HepG2 (cell line): ENCODE measurements at regions not wholly inside any gene's neighbourhood (a gene's known extent, or its start where the extent isn't known, plus 50 kb on each side); places are given as distances from the start of the nearest gene placed in this dataset.

Experiments used
- ATAC-seq: fragments of 200-7000 bp; cut with Tn5 transposase; 3 replicates; pipeline ENCODE4 v1.9.1; 2020; ENCODE audit warnings: mild to moderate bottlenecking, moderate library complexity
- BruUV-seq: library from RNA; stranded (reverse); fragments of 400-500 nt; replicated peaks from 2 replicates; lab custom pipeline; 2021; lab: Mats Ljungman, UMichigan
- CTCF ChIA-PET: fragments of 300-600 bp; formaldehyde crosslinking; extraction: SDS; loops from one replicate; lab custom pipeline; 2021; ENCODE audit warnings: low total read pairs, inconsistent platforms, low intra/inter-chr PET ratio; lab: Yijun Ruan, JAX
- POLR2A ChIA-PET: fragments of 350-600 bp; sonication (Branson Sonifier 250); formaldehyde crosslinking; loops from one replicate; lab custom pipeline; 2020; ENCODE audit warnings: antibody characterized with exemption, inconsistent platforms; lab: Yijun Ruan, JAX
- DNase-seq: peaks from one replicate; pipeline ENCODE4 v3.0.0-alpha.2; 2015; ENCODE audit warnings: low spot score
- FAIRE-seq: peaks from 3 replicates; lab custom pipeline; 2011; peaks lifted over from hg19 to GRCh38; lab: Jason Lieb, UNC
- H2AFZ ChIP-seq: one replicate; pipeline ENCODE4 v1.6.1; 2011; ENCODE audit warnings: low read length, inconsistent platforms
- H3K27ac ChIP-seq: fragments of 300-600 bp; 3 replicates; pipeline ENCODE4 v1.8.0; 2011; ENCODE audit warnings: mixed run types, mild to moderate bottlenecking, mixed read lengths, low read length, inconsistent platforms; ENCODE audit not compliant: insufficient read depth; ENCODE audit errors: extremely low read length
- H3K27me3 ChIP-seq, 2 experiments: fragments of 200-600 bp in 1 of 2; 2 replicates in 1 of 2; 3 replicates in 1 of 2; pipeline versions ENCODE4 v1.6.0 to v1.8.0; 2011; ENCODE audit warnings: low read length in 2 of 2, mild to moderate bottlenecking in 2 of 2, moderate library complexity in 2 of 2, inconsistent platforms in 1 of 2; ENCODE audit not compliant: insufficient read depth in 2 of 2, control insufficient read depth in 1 of 2
- H3K36me3 ChIP-seq, 2 experiments: fragments of 200-600 bp in 1 of 2; replicated peaks in 1 of 2; 2 replicates in 1 of 2; 3 replicates in 1 of 2; pipeline versions ENCODE4 v1.5.1 to v1.8.0; 2011; ENCODE audit warnings: low read length in 2 of 2, inconsistent platforms in 1 of 2; ENCODE audit not compliant: insufficient read depth in 2 of 2, control insufficient read depth in 1 of 2
- H3K4me1 ChIP-seq: 2 replicates; pipeline ENCODE4 v1.5.1; 2012; ENCODE audit warnings: low read length, inconsistent platforms; ENCODE audit not compliant: insufficient read depth
- H3K4me2 ChIP-seq: 2 replicates; pipeline ENCODE4 v1.6.0; 2011; ENCODE audit warnings: low read depth, low read length, inconsistent platforms
- H3K4me3 ChIP-seq, 3 experiments: fragments of 200-600 bp in 1 of 3; sonication (generic), shearing (Covaris generic) in 1 of 3; replicated peaks in 1 of 3; 2 replicates each; pipeline ENCODE4 v1.5.1; 2011 to 2016; ENCODE audit warnings: low read length in 3 of 3, inconsistent platforms in 2 of 3, low read depth in 2 of 3, mild to moderate bottlenecking in 2 of 3, control low read depth in 1 of 3, mixed read lengths in 1 of 3; ENCODE audit not compliant: insufficient read depth in 1 of 3
- H3K79me2 ChIP-seq: one replicate; pipeline ENCODE4 v1.6.1; 2011; ENCODE audit warnings: low read length, inconsistent platforms; ENCODE audit not compliant: insufficient read depth
- H3K9ac ChIP-seq: 2 replicates; pipeline ENCODE4 v1.6.0; 2011; ENCODE audit warnings: mild to moderate bottlenecking, low read depth, low read length, inconsistent platforms; ENCODE audit not compliant: insufficient read depth
- H3K9me3 ChIP-seq: 2 replicates; pipeline ENCODE4 v1.5.1; 2012; ENCODE audit warnings: mild to moderate bottlenecking, low read length
- H4K20me1 ChIP-seq: 2 replicates; pipeline ENCODE4 v1.6.0; 2011; ENCODE audit warnings: inconsistent platforms, mild to moderate bottlenecking, low read length, moderate library complexity; ENCODE audit not compliant: insufficient read depth
- HES4 ChIP-seq: sonication (generic); formaldehyde crosslinking; IDR thresholded peaks from 2 replicates; pipeline ENCODE4 v1.9.0; 2021; ENCODE audit warnings: mild to moderate bottlenecking, missing genetic modification reagents, borderline replicate concordance
- HNF4G ChIP-seq, 2 experiments: sonication (generic) in 1 of 2; formaldehyde crosslinking in 1 of 2; IDR thresholded peaks; 2 replicates each; pipeline versions ENCODE4 v1.4.0 to v1.6.1; 2011 to 2020; ENCODE audit warnings: borderline replicate concordance in 2 of 2, low read depth in 2 of 2, mild to moderate bottlenecking in 2 of 2, low read length in 1 of 2, missing genetic modification reagents in 1 of 2, moderate library complexity in 1 of 2
- NFIC ChIP-seq: IDR thresholded peaks from 2 replicates; pipeline ENCODE4 v1.6.1; 2012; ENCODE audit warnings: mild to moderate bottlenecking, low read length, inconsistent platforms
- REPIN1 ChIP-seq: sonication (generic); formaldehyde crosslinking; IDR thresholded peaks from 2 replicates; pipeline ENCODE4 v1.8.0; 2022; ENCODE audit warnings: missing genetic modification reagents, low read depth, mild to moderate bottlenecking, borderline replicate concordance
- ZBED4 ChIP-seq: sonication (generic); formaldehyde crosslinking; IDR thresholded peaks from 2 replicates; pipeline ENCODE4 v1.4.0; 2020; ENCODE audit warnings: missing genetic modification reagents, borderline replicate concordance
- ZNF225 ChIP-seq: sonication (generic); formaldehyde crosslinking; IDR thresholded peaks from 2 replicates; pipeline ENCODE4 v1.4.0; 2020; ENCODE audit warnings: mild to moderate bottlenecking, missing genetic modification reagents
- ZNF274 ChIP-seq: sonication (generic); formaldehyde crosslinking; IDR thresholded peaks from 2 replicates; pipeline ENCODE4 v1.5.1; 2020; ENCODE audit warnings: mild to moderate bottlenecking, missing genetic modification reagents
- ZNF44 ChIP-seq: sonication (generic); formaldehyde crosslinking; IDR thresholded peaks from 2 replicates; pipeline ENCODE4 v1.5.1; 2020; ENCODE audit warnings: mild to moderate bottlenecking, missing genetic modification reagents
- ZNF550 ChIP-seq: sonication (generic); formaldehyde crosslinking; IDR thresholded peaks from 2 replicates; pipeline ENCODE4 v1.4.0; 2020; ENCODE audit warnings: mild to moderate bottlenecking, missing genetic modification reagents, borderline replicate concordance
- WGBS: methylation state at CpG from one replicate; pipeline ENCODE4 v1.1.6; 2017; ENCODE audit warnings: low lambda C conversion rate; 5-methylcytosine and 5-hydroxymethylcytosine counted together
- in situ Hi-C: cut with HindIII; loops from 2 replicates; pipeline ENCODE4 v1.10.0; 2017; ENCODE audit warnings: low pct_unique_long_range_greater_than_20kb; ENCODE audit not compliant: extremely low pct_ligation_motif_present
- intact Hi-C: fragments of 100-400 bp; cut with micrococcal nuclease; formaldehyde crosslinking; loops from one replicate; pipeline ENCODE4 v1.10.0; 2022; ENCODE audit not compliant: unreplicated experiment
- TF ChIP-seq, protein P1 (sequence below): sonication (generic); formaldehyde crosslinking; IDR thresholded peaks from 2 replicates; pipeline ENCODE4 v1.4.0; 2020; ENCODE audit warnings: missing genetic modification reagents
- TF ChIP-seq, protein P2 (sequence below): sonication (generic); formaldehyde crosslinking; IDR thresholded peaks from 2 replicates; pipeline ENCODE4 v1.9.0; 2022; ENCODE audit warnings: low read depth, missing genetic modification reagents

- no peak overlapping the region for H3K27ac ChIP-seq
- intact Hi-C loops (no loop called here), in situ Hi-C loops (no loop called here)
- H3K9me3 ChIP-seq = no peaks in the 10 kb centered on the region
- WGBS = 96% methylated on average over 7 of the region's 7 CpGs
- CTCF ChIA-PET = no interaction called here
- no peak overlapping the region for H3K4me2 ChIP-seq
- DNase-seq (no peak), ATAC-seq (no peak), FAIRE-seq (no peak)
- TF ChIP-seq ZBED4 (CRISPR knock-in tag) = no peak
- TF ChIP-seq HNF4G (IDR thresholded peaks at IDR 0.05; ENCODE audit: borderline replicate concordance, low read depth, low read length) = no peak
- TF ChIP-seq HNF4G (CRISPR knock-in tag; IDR thresholded peaks at IDR 0.05; ENCODE audit: borderline replicate concordance, low read depth) = no peak
- H2AFZ ChIP-seq = no peak overlapping the region
- no peaks in the 10 kb centered on the region for H3K4me1 ChIP-seq
- no peak overlapping the region for H3K9ac ChIP-seq
- no TSS peak for BruUV-seq
- H3K36me3 ChIP-seq = peaks cover 0 to 6% of the 10 kb centered on the region in 2 experiments; a peak in 1 of 5 replicates
- POLR2A ChIA-PET = no interaction called here
- no peaks in the 10 kb centered on the region for H4K20me1 ChIP-seq
- H3K4me3 ChIP-seq = no peak overlapping the region
- H3K27me3 ChIP-seq = no peaks in the 10 kb centered on the region
- H3K79me2 ChIP-seq = no peaks in the 10 kb centered on the region
Measured at GRCh38 chr1:90837420-90837819, 120.3 kb upstream of the BARHL2 start.

GRCh38 chr1:90836345-90836679 is 119.2 kb upstream of the BARHL2 start:
- H3K4me1 ChIP-seq = no peaks in the 10 kb centered on the region
- intact Hi-C loops (no loop called here), in situ Hi-C loops (no loop called here)
- ATAC-seq = no peak
- no peaks in the 10 kb centered on the region for H3K9me3 ChIP-seq
- POLR2A ChIA-PET = no interaction called here
- no peaks in the 10 kb centered on the region for H3K27me3 ChIP-seq
- no peaks in the 10 kb centered on the region for H3K79me2 ChIP-seq
- H4K20me1 ChIP-seq = no peaks in the 10 kb centered on the region
- H3K9ac ChIP-seq = no peak overlapping the region
- 94% methylated on average over 8 of the region's 8 CpGs for WGBS
- peaks cover 0 to 6% of the 10 kb centered on the region in 2 experiments; a peak in 2 of 5 replicates for H3K36me3 ChIP-seq
- H2AFZ ChIP-seq = no peak overlapping the region
- no TSS peak for BruUV-seq
- no peak overlapping the region for H3K27ac ChIP-seq
- no peak for FAIRE-seq
- no peak for DNase-seq
- CTCF ChIA-PET = no interaction called here
- H3K4me3 ChIP-seq = no peak overlapping the region
- H3K4me2 ChIP-seq = no peak overlapping the region
- TF ChIP-seq HES4 (no peak), ZNF550 (CRISPR knock-in tag) (no peak), ZNF225 (CRISPR knock-in tag) (no peak), REPIN1 (CRISPR knock-in tag) (no peak), ZNF44 (CRISPR knock-in tag) (no peak), ZNF274 (CRISPR knock-in tag) (no peak), NFIC (no peak)
- TF ChIP-seq, protein P1, sequence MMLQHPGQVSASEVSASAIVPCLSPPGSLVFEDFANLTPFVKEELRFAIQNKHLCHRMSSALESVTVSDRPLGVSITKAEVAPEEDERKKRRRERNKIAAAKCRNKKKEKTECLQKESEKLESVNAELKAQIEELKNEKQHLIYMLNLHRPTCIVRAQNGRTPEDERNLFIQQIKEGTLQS (CRISPR knock-in tag) = no peak
- TF ChIP-seq, protein P2, sequence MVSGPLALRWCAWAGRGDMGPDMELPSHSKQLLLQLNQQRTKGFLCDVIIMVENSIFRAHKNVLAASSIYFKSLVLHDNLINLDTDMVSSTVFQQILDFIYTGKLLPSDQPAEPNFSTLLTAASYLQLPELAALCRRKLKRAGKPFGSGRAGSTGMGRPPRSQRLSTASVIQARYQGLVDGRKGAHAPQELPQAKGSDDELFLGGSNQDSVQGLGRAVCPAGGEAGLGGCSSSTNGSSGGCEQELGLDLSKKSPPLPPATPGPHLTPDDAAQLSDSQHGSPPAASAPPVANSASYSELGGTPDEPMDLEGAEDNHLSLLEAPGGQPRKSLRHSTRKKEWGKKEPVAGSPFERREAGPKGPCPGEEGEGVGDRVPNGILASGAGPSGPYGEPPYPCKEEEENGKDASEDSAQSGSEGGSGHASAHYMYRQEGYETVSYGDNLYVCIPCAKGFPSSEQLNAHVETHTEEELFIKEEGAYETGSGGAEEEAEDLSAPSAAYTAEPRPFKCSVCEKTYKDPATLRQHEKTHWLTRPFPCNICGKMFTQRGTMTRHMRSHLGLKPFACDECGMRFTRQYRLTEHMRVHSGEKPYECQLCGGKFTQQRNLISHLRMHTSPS (CRISPR knock-in tag) = no peak
